Endothelial cell of umbilical vein (primary cell): ENCODE measurements at regions not wholly inside any gene's neighbourhood (a gene's known extent, or its start where the extent isn't known, plus 50 kb on each side); places are given as distances from the start of the nearest gene placed in this dataset.
A peak's percentile ranks its signal among the peaks of the same experiment; 100 is the strongest.

Experiments
- BruUV-seq: library from RNA; stranded (reverse); fragments of 400-500 nt; replicated peaks from 2 replicates; lab custom pipeline; 2021; lab: Mats Ljungman, UMichigan
- CTCF ChIA-PET: fragments of 300-600, 350-600 bp; sonication (Branson Sonifier 250); formaldehyde crosslinking; loops from one replicate; lab custom pipeline; 2021; ENCODE audit warnings: antibody characterized with exemption, inconsistent platforms; lab: Charles Lee
- POLR2A ChIA-PET: fragments of 300-600, 350-600 bp; sonication (Branson Sonifier 250); formaldehyde crosslinking; loops from one replicate; lab custom pipeline; 2021; ENCODE audit warnings: antibody characterized with exemption, inconsistent platforms; lab: Charles Lee
- DNase-seq: peaks from one replicate; pipeline ENCODE4 v3.0.0-alpha.2; 2011; ENCODE audit warnings: low read depth, low spot score
- FAIRE-seq: peaks from 2 replicates; lab custom pipeline; 2011; peaks lifted over from hg19 to GRCh38; lab: Jason Lieb, UNC
- H2AFZ ChIP-seq: 2 replicates; pipeline ENCODE4 v1.6.0; 2012; ENCODE audit warnings: low read depth, low read length, control low read depth, inconsistent platforms
- H3K27ac ChIP-seq: 2 replicates; pipeline ENCODE4 v1.5.1; 2011; ENCODE audit warnings: low read depth, mild to moderate bottlenecking, control low read depth, low read length, moderate library complexity; ENCODE audit not compliant: insufficient read depth
- H3K27me3 ChIP-seq, 2 experiments: 2 replicates each; pipeline versions ENCODE4 v1.6.0 to v1.6.1; 2011; ENCODE audit warnings: low read length in 2 of 2, mixed read lengths in 1 of 2; ENCODE audit not compliant: control insufficient read depth in 2 of 2, insufficient read depth in 2 of 2
- H3K36me3 ChIP-seq, 2 experiments: 2 replicates in 1 of 2; 3 replicates in 1 of 2; pipeline ENCODE4 v1.5.1; 2011; ENCODE audit warnings: low read length in 2 of 2, mild to moderate bottlenecking in 1 of 2, moderate library complexity in 1 of 2; ENCODE audit not compliant: control insufficient read depth in 2 of 2, insufficient read depth in 2 of 2; ENCODE audit errors: extremely low read depth in 1 of 2
- H3K4me1 ChIP-seq: 3 replicates; pipeline ENCODE4 v1.5.1; 2011; ENCODE audit warnings: mild to moderate bottlenecking, low read length; ENCODE audit not compliant: control insufficient read depth, insufficient read depth; ENCODE audit errors: extremely low read depth
- H3K4me2 ChIP-seq: 2 replicates; pipeline ENCODE4 v1.6.1; 2011; ENCODE audit warnings: low read length, control low read depth, mixed read lengths; ENCODE audit not compliant: insufficient read depth
- H3K4me3 ChIP-seq, 3 experiments: fragments of 200-600 bp in 1 of 3; sonication (generic), shearing (Covaris generic) in 1 of 3; replicated peaks in 1 of 3; 2 replicates each; pipeline ENCODE4 v1.5.1; 2011 to 2016; ENCODE audit warnings: control low read depth in 3 of 3, low read length in 3 of 3, mild to moderate bottlenecking in 2 of 3, inconsistent platforms in 1 of 3, low read depth in 1 of 3, moderate library complexity in 1 of 3; ENCODE audit not compliant: insufficient read depth in 1 of 3
- H3K79me2 ChIP-seq: 2 replicates; pipeline ENCODE4 v1.6.0; 2012; ENCODE audit warnings: low read length, inconsistent platforms; ENCODE audit not compliant: control insufficient read depth, insufficient read depth
- H3K9ac ChIP-seq: replicated peaks from 2 replicates; pipeline ENCODE3; 2011; ENCODE audit warnings: low read length, control low read depth; ENCODE audit not compliant: insufficient read depth; ENCODE audit errors: extremely low read depth
- H3K9me1 ChIP-seq: replicated peaks from 3 replicates; pipeline ENCODE4 v1.6.0; 2011; ENCODE audit warnings: mild to moderate bottlenecking, low read length; ENCODE audit not compliant: control insufficient read depth, insufficient read depth; ENCODE audit errors: extremely low read depth
- H3K9me3 ChIP-seq: replicated peaks from 2 replicates; pipeline ENCODE4 v1.5.1; 2012; ENCODE audit warnings: low read length, inconsistent platforms; ENCODE audit not compliant: control insufficient read depth, insufficient read depth
- H4K20me1 ChIP-seq: replicated peaks from 2 replicates; pipeline ENCODE3; 2011; ENCODE audit warnings: mild to moderate bottlenecking, low read length; ENCODE audit not compliant: control insufficient read depth, insufficient read depth; ENCODE audit errors: extremely low read depth
- EZH2 ChIP-seq: IDR thresholded peaks from 2 replicates; pipeline ENCODE4 v1.6.1; 2012; ENCODE audit warnings: borderline replicate concordance, low read depth, mild to moderate bottlenecking, moderate library complexity, low read length, inconsistent platforms; ENCODE audit not compliant: severe bottlenecking
- FOS ChIP-seq: IDR thresholded peaks from 2 replicates; pipeline ENCODE4 v1.6.1; 2011; ENCODE audit warnings: mild to moderate bottlenecking, low read length, moderate library complexity, borderline replicate concordance; ENCODE audit not compliant: insufficient read depth
- GATA2 ChIP-seq: IDR thresholded peaks from 2 replicates; pipeline ENCODE4 v1.7.0; 2011; ENCODE audit warnings: low read depth, mild to moderate bottlenecking, moderate library complexity, mixed read lengths, low read length; ENCODE audit not compliant: insufficient read length, insufficient read depth
- JUN ChIP-seq: IDR thresholded peaks from 2 replicates; pipeline ENCODE4 v1.6.1; 2011; ENCODE audit warnings: borderline replicate concordance, low read depth; ENCODE audit not compliant: insufficient read length, insufficient read depth
- MYC ChIP-seq: IDR thresholded peaks from one replicate; pipeline ENCODE4 v1.6.1; 2011; ENCODE audit warnings: mild to moderate bottlenecking, low read depth, low read length
- POLR2A ChIP-seq: IDR thresholded peaks from 2 replicates; pipeline ENCODE4 v1.6.1; 2012; ENCODE audit warnings: low read depth, mild to moderate bottlenecking, control low read depth, low read length
- POLR2AphosphoS5 ChIP-seq: IDR thresholded peaks from 2 replicates; pipeline ENCODE4 v1.6.1; 2012; ENCODE audit warnings: low read depth, mild to moderate bottlenecking, control low read depth, low read length, moderate library complexity; ENCODE audit not compliant: insufficient read depth
- dilution Hi-C: fragments of 300-500 bp; cut with MboI; formaldehyde crosslinking; loops from one replicate; pipeline ENCODE4 v1.15.0; 2019; ENCODE audit warnings: low sequenced_read_pairs; ENCODE audit not compliant: extremely low pct_ligation_motif_present
- intact Hi-C: fragments of 100-400 bp; cut with micrococcal nuclease; formaldehyde crosslinking; loops from one replicate; pipeline ENCODE4 v1.10.0; 2022
- TF ChIP-seq, protein P1 (sequence below), 2 donors: IDR thresholded peaks; 1 replicate in 1 of 2; 2 replicates in 1 of 2; pipeline ENCODE4 v1.5.1; 2011; ENCODE audit warnings: low read length in 2 of 2, mild to moderate bottlenecking in 2 of 2, moderate library complexity in 2 of 2, control low read depth in 1 of 2, inconsistent platforms in 1 of 2, low read depth in 1 of 2; ENCODE audit not compliant: insufficient read depth in 1 of 2; ENCODE audit errors: extremely low read depth in 1 of 2
- TF ChIP-seq, protein P2 (sequence below): IDR thresholded peaks from 2 replicates; pipeline ENCODE4 v1.6.1; 2011; ENCODE audit not compliant: insufficient read depth, insufficient read length

DNA sequence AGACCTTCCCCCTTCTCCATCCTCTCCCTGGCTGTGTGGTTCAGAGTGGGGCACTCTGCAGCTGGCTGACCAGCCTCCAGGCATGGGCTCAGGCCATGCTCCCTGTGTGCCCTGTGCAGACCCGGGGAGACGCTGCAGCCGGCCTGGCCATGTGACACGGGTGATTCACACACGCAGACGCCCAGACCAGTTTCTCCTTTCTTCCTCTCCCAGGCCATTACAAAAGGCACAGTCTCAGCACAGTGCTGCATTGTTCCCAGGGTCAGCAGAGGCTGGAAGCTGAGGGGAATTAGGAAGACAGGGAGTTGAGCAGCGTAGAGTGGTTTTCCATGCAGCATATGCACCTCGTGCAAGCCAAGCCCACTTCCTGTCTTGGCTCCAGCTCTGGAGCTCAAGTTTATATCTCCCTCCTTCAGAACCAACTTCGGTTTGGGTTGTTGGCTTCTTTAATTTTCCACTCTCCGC lies 288.5 kb downstream of the TNS1 start:
- ChIA-PET CTCF (interaction anchor here (1.4 to 3.3 kb wide), 3 partner anchors 66 to 1030 kb away, joined by 3 to 73 read pairs (median 25); no protein-coding TSS in a partner anchor), POLR2A (no interaction called here)
- FAIRE-seq (no peak), DNase-seq (peak; percentile 11)
- H3K36me3 ChIP-seq, result no peaks in the 10 kb centered on the region
- no peak overlapping the region for H3K4me3 ChIP-seq
- no peak for TF ChIP-seq EZH2
- TF ChIP-seq GATA2, result no peak
- TF ChIP-seq MYC, result no peak
- TF ChIP-seq, protein P1, sequence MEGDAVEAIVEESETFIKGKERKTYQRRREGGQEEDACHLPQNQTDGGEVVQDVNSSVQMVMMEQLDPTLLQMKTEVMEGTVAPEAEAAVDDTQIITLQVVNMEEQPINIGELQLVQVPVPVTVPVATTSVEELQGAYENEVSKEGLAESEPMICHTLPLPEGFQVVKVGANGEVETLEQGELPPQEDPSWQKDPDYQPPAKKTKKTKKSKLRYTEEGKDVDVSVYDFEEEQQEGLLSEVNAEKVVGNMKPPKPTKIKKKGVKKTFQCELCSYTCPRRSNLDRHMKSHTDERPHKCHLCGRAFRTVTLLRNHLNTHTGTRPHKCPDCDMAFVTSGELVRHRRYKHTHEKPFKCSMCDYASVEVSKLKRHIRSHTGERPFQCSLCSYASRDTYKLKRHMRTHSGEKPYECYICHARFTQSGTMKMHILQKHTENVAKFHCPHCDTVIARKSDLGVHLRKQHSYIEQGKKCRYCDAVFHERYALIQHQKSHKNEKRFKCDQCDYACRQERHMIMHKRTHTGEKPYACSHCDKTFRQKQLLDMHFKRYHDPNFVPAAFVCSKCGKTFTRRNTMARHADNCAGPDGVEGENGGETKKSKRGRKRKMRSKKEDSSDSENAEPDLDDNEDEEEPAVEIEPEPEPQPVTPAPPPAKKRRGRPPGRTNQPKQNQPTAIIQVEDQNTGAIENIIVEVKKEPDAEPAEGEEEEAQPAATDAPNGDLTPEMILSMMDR (IDR thresholded peaks at IDR 0.05; ENCODE audit: extremely low read depth in 1 of 2, insufficient read depth in 1 of 2, low read depth in 1 of 2, low read length in 2 of 2), result no peak
- no peak for TF ChIP-seq JUN
- TF ChIP-seq POLR2A, result no peak
- TF ChIP-seq POLR2AphosphoS5, result no peak
- no peak for TF ChIP-seq FOS
- TF ChIP-seq, protein P2, sequence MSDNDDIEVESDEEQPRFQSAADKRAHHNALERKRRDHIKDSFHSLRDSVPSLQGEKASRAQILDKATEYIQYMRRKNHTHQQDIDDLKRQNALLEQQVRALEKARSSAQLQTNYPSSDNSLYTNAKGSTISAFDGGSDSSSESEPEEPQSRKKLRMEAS, result no peak
- H2AFZ ChIP-seq, result no peak overlapping the region
- H3K27ac ChIP-seq, result no peak overlapping the region
- H3K4me2 ChIP-seq, result no peak overlapping the region
- H3K9ac ChIP-seq, result no peak overlapping the region
- H3K9me3 ChIP-seq, result no peaks in the 10 kb centered on the region
- H3K27me3 ChIP-seq, result peaks cover 0 to 3% of the 10 kb centered on the region in 2 experiments
- H3K9me1 ChIP-seq, result no peaks in the 10 kb centered on the region
- BruUV-seq, result no TSS peak
- no peaks in the 10 kb centered on the region for H4K20me1 ChIP-seq
- no peaks in the 10 kb centered on the region for H3K4me1 ChIP-seq
- intact Hi-C loops, result loop anchor here (5.0 kb wide), 2 partner anchors 572 to 1197 kb away; no protein-coding TSS in a partner anchor
- dilution Hi-C loops, result no loop called here
- no peaks in the 10 kb centered on the region for H3K79me2 ChIP-seq
